IMR-90 (cell line): ENCODE measurements at regions not wholly inside any gene's neighbourhood (a gene's known extent, or its start where the extent isn't known, plus 50 kb on each side); places are given as distances from the start of the nearest gene placed in this dataset.

ENCODE experiments used
- ATAC-seq: fragments of 200-7000 bp; cut with Tn5 transposase; 2 replicates; pipeline ENCODE4 v1.9.1; 2020; ENCODE audit warnings: low read depth, mild to moderate bottlenecking, moderate library complexity
- BruUV-seq: library from RNA; stranded (reverse); fragments of 400-500 nt; replicated peaks from 2 replicates; lab custom pipeline; 2021; lab: Mats Ljungman, UMichigan
- CTCF ChIA-PET: fragments of 300-600 bp; formaldehyde crosslinking; extraction: SDS; loops from one replicate; lab custom pipeline; 2021; ENCODE audit warnings: antibody characterized with exemption; lab: Yijun Ruan, JAX
- POLR2A ChIA-PET: fragments of 300-600 bp; sonication (Branson Sonifier 250); formaldehyde crosslinking; loops from one replicate; lab custom pipeline; 2022; ENCODE audit warnings: antibody characterized with exemption; ENCODE audit not compliant: unreplicated experiment; lab: Charles Lee
- DNase-seq: peaks from one replicate; pipeline ENCODE4 v3.0.0; 2013
- H2AFZ ChIP-seq: replicated peaks from 2 replicates; pipeline ENCODE3; 2013; ENCODE audit warnings: low read length, mild to moderate bottlenecking; ENCODE audit not compliant: poor library complexity
- H2AK5ac ChIP-seq: 2 replicates; pipeline ENCODE4 v1.6.1; 2013; ENCODE audit warnings: low read depth, low read length, inconsistent platforms
- H2AK9ac ChIP-seq: replicated peaks from 2 replicates; pipeline ENCODE3; 2013; ENCODE audit warnings: mild to moderate bottlenecking, low read depth, low read length, moderate library complexity; ENCODE audit not compliant: poor library complexity
- H2BK120ac ChIP-seq: 2 replicates; pipeline ENCODE4 v1.6.1; 2013; ENCODE audit warnings: low read depth, low read length, inconsistent platforms
- H2BK15ac ChIP-seq: 3 replicates; pipeline ENCODE4 v1.6.1; 2013; ENCODE audit warnings: low read depth, low read length, inconsistent platforms
- H2BK20ac ChIP-seq: 2 replicates; pipeline ENCODE4 v1.6.1; 2013; ENCODE audit warnings: low read depth, mild to moderate bottlenecking, inconsistent platforms, low read length, moderate library complexity
- H2BK5ac ChIP-seq: 2 replicates; pipeline ENCODE4 v1.6.1; 2013; ENCODE audit warnings: mild to moderate bottlenecking, low read depth, low read length, inconsistent platforms; ENCODE audit not compliant: poor library complexity, severe bottlenecking
- H3K14ac ChIP-seq: replicated peaks from 2 replicates; pipeline ENCODE4 v1.6.1; 2013; ENCODE audit warnings: low read depth, low read length, inconsistent platforms
- H3K18ac ChIP-seq: 2 replicates; pipeline ENCODE4 v1.6.1; 2013; ENCODE audit warnings: low read depth, low read length, control low read depth
- H3K23ac ChIP-seq: 2 replicates; pipeline ENCODE4 v1.6.1; 2013; ENCODE audit warnings: low read depth, low read length, inconsistent platforms
- H3K27ac ChIP-seq: 2 replicates; pipeline ENCODE4 v1.5.1; 2013; ENCODE audit warnings: mild to moderate bottlenecking, control low read depth, low read length; ENCODE audit not compliant: insufficient read depth
- H3K27me3 ChIP-seq: 2 replicates; pipeline ENCODE4 v1.6.1; 2013; ENCODE audit warnings: low read length; ENCODE audit not compliant: control insufficient read depth, insufficient read depth
- H3K36me3 ChIP-seq: 2 replicates; pipeline ENCODE4 v1.6.1; 2013; ENCODE audit warnings: low read length, mixed read lengths; ENCODE audit not compliant: control insufficient read depth, insufficient read depth
- H3K4ac ChIP-seq: 2 replicates; pipeline ENCODE4 v1.6.1; 2013; ENCODE audit warnings: low read depth, low read length, inconsistent platforms
- H3K4me1 ChIP-seq: 2 replicates; pipeline ENCODE4 v1.6.1; 2013; ENCODE audit warnings: low read length, mixed read lengths; ENCODE audit not compliant: control insufficient read depth, insufficient read depth
- H3K4me2 ChIP-seq: 2 replicates; pipeline ENCODE4 v1.6.1; 2013; ENCODE audit warnings: low read depth, mild to moderate bottlenecking, control low read depth, low read length, moderate library complexity
- H3K4me3 ChIP-seq: 2 replicates; pipeline ENCODE4 v1.5.1; 2013; ENCODE audit warnings: low read depth, mild to moderate bottlenecking, control low read depth, low read length, moderate library complexity; ENCODE audit not compliant: insufficient read depth
- H3K56ac ChIP-seq: 2 replicates; pipeline ENCODE4 v1.6.1; 2013; ENCODE audit warnings: low read length, inconsistent platforms; ENCODE audit not compliant: insufficient read depth; ENCODE audit errors: extremely low read depth
- H3K79me1 ChIP-seq, 2 experiments: 2 replicates each; pipeline ENCODE4 v1.6.1; 2013; ENCODE audit warnings: low read length in 2 of 2, inconsistent platforms in 1 of 2, low read depth in 1 of 2
- H3K9ac ChIP-seq: 2 replicates; pipeline ENCODE4 v1.6.1; 2013; ENCODE audit warnings: low read depth, low read length, control low read depth
- H3K9me1 ChIP-seq: 2 replicates; pipeline ENCODE4 v1.6.1; 2013; ENCODE audit warnings: low read length, inconsistent platforms; ENCODE audit not compliant: insufficient read depth
- H3K9me3 ChIP-seq: 2 replicates; pipeline ENCODE4 v1.6.1; 2013; ENCODE audit warnings: low read length; ENCODE audit not compliant: control insufficient read depth, insufficient read depth
- H4K20me1 ChIP-seq: 2 replicates; pipeline ENCODE4 v1.6.1; 2013; ENCODE audit warnings: low read length, inconsistent platforms; ENCODE audit not compliant: insufficient read depth
- H4K5ac ChIP-seq: 2 replicates; pipeline ENCODE4 v1.6.1; 2013; ENCODE audit warnings: mild to moderate bottlenecking, low read depth, low read length, control low read depth
- H4K8ac ChIP-seq, 2 experiments: 2 replicates each; pipeline ENCODE4 v1.6.1; 2013; ENCODE audit warnings: low read depth in 2 of 2, low read length in 2 of 2, control low read depth in 1 of 2, inconsistent platforms in 1 of 2
- H4K91ac ChIP-seq: 2 replicates; pipeline ENCODE4 v1.6.1; 2013; ENCODE audit warnings: low read depth, low read length, inconsistent platforms; ENCODE audit not compliant: insufficient read depth
- BHLHE40 ChIP-seq: fragments of 150-350 bp; IDR thresholded peaks from 2 replicates; pipeline ENCODE4 v1.6.1; 2016; ENCODE audit warnings: mild to moderate bottlenecking, low read depth, low read length
- CEBPB ChIP-seq: IDR thresholded peaks from 2 replicates; pipeline ENCODE4 v1.6.1; 2012; ENCODE audit warnings: low read depth, low read length, improper control_type of control experiment
- CHD1 ChIP-seq: IDR thresholded peaks from 2 replicates; pipeline ENCODE4 v1.6.1; 2012; ENCODE audit warnings: low read depth, low read length, improper control_type of control experiment
- FOS ChIP-seq: fragments of 150-350 bp; IDR thresholded peaks from 2 replicates; pipeline ENCODE4 v1.6.1; 2016; ENCODE audit warnings: low read depth, low read length
- MAFK ChIP-seq: IDR thresholded peaks from 2 replicates; pipeline ENCODE4 v1.6.1; 2012; ENCODE audit warnings: low read depth, low read length, improper control_type of control experiment
- MAZ ChIP-seq: IDR thresholded peaks from 2 replicates; pipeline ENCODE4 v1.6.1; 2012; ENCODE audit warnings: low read depth, mild to moderate bottlenecking, low read length, improper control_type of control experiment, moderate library complexity, borderline replicate concordance
- MXI1 ChIP-seq: IDR thresholded peaks from 2 replicates; pipeline ENCODE4 v1.6.1; 2012; ENCODE audit warnings: low read depth, mild to moderate bottlenecking, low read length, moderate library complexity, borderline replicate concordance
- RCOR1 ChIP-seq: IDR thresholded peaks from 2 replicates; pipeline ENCODE4 v1.6.1; 2012; ENCODE audit warnings: mild to moderate bottlenecking, low read length, improper control_type of control experiment; ENCODE audit not compliant: insufficient replicate concordance
- SMC3 ChIP-seq: fragments of 150-350 bp; IDR thresholded peaks from 2 replicates; pipeline ENCODE4 v1.6.1; 2016; ENCODE audit warnings: low read depth, mild to moderate bottlenecking, antibody characterized with exemption, low read length, moderate library complexity
- WGBS, 2 experiments: methylation state at CpG; one replicate each; pipeline versions ENCODE4 v1.1.5 to v1.1.7; 2013; ENCODE audit warnings: missing lambda C conversion rate in 2 of 2; ENCODE audit not compliant: insufficient read length in 1 of 2; ENCODE audit errors: extremely low coverage in 2 of 2; 5-methylcytosine and 5-hydroxymethylcytosine counted together
- dilution Hi-C: fragments of 300-500 bp; cut with HindIII; formaldehyde crosslinking; loops from one replicate; pipeline ENCODE4 v1.14.3; 2018; ENCODE audit warnings: low sequenced_read_pairs; ENCODE audit not compliant: unreplicated experiment
- in situ Hi-C: fragments of 300-500 bp; cut with MboI; formaldehyde crosslinking; loops from 3 replicates; pipeline ENCODE4 v1.14.3; 2019; ENCODE audit warnings: low sequenced_read_pairs, inconsistent platforms, mixed read lengths
- intact Hi-C: fragments of 100-400 bp; cut with micrococcal nuclease; formaldehyde crosslinking; loops from 2 replicates; pipeline ENCODE4 v1.10.0; 2022
- TF ChIP-seq, protein P1 (sequence below): fragments of 150-350 bp; IDR thresholded peaks from 2 replicates; pipeline ENCODE4 v1.6.1; 2016; ENCODE audit warnings: low read depth, mild to moderate bottlenecking, low read length, moderate library complexity, borderline replicate concordance

DNA sequence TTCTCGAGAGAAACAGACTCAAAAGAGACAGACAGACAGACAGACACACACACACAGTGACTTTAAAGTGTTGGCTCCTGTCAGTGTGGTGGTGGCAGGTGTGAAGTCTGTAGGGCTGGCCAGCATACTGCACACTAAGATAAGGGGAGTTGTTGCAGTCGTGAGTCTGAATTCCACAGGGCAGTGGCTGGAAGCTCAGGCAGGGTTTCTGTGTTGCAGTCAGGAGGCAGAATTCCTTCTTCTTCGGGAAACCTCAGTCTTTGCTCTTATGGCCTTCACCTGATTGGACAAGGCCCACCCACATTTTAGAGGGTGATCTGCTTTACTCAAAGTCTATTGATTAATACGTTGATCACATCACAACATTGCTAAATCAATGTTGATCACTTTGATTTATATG is 478.4 kb upstream of the HS6ST1 start:
- Histone ChIP-seq H2AK9ac (no peak overlapping the region), H3K9me3 (no peaks in the 10 kb centered on the region; the same call in 1 of the 2 replicates), H3K9ac (no peak overlapping the region), H3K79me1 (no peaks in the 10 kb centered on the region), H3K4me1 (no peaks in the 10 kb centered on the region), H3K14ac (no peak overlapping the region), H4K20me1 (no peaks in the 10 kb centered on the region), H2BK15ac (no peak overlapping the region), H4K5ac (no peak overlapping the region), H2AFZ (no peak overlapping the region), H3K18ac (no peak overlapping the region), H3K4me3 (no peak overlapping the region), H3K27ac (no peak overlapping the region), H2BK20ac (no peak overlapping the region), H3K4me2 (no peak overlapping the region), H3K4ac (no peak overlapping the region), H3K56ac (no peak overlapping the region), H4K91ac (no peak overlapping the region), H3K23ac (no peak overlapping the region), H3K27me3 (no peaks in the 10 kb centered on the region; the same call in 1 of the 2 replicates), H3K9me1 (no peaks in the 10 kb centered on the region), H2BK120ac (no peak overlapping the region), H3K36me3 (no peaks in the 10 kb centered on the region), H2AK5ac (no peak overlapping the region), H2BK5ac (no peak overlapping the region), H4K8ac (no peak overlapping the region)
- intact Hi-C loops = no loop called here
- no peak for TF ChIP-seq MAZ
- no peak for TF ChIP-seq CEBPB
- no peak for TF ChIP-seq SMC3
- no peak for TF ChIP-seq MXI1
- TF ChIP-seq MAFK = no peak
- TF ChIP-seq CHD1 = no peak
- TF ChIP-seq FOS = no peak
- TF ChIP-seq, protein P1, sequence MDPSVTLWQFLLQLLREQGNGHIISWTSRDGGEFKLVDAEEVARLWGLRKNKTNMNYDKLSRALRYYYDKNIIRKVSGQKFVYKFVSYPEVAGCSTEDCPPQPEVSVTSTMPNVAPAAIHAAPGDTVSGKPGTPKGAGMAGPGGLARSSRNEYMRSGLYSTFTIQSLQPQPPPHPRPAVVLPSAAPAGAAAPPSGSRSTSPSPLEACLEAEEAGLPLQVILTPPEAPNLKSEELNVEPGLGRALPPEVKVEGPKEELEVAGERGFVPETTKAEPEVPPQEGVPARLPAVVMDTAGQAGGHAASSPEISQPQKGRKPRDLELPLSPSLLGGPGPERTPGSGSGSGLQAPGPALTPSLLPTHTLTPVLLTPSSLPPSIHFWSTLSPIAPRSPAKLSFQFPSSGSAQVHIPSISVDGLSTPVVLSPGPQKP = no peak
- no peak for TF ChIP-seq RCOR1
- TF ChIP-seq BHLHE40 = no peak
- in situ Hi-C loops = no loop called here
- no CpG with 5 or more reads among the region's 4 CpGs for WGBS, 2 experiments
- dilution Hi-C loops = no loop called here
- POLR2A ChIA-PET = no interaction called here
- ATAC-seq (no peak), DNase-seq (no peak)
- CTCF ChIA-PET = no interaction called here
- no TSS peak for BruUV-seq
